ENCODE measurements at regions not wholly inside any gene's neighbourhood (a gene's known extent, or its start where the extent isn't known, plus 50 kb on each side); places are given as distances from the start of the nearest gene placed in this dataset.

DNA sequence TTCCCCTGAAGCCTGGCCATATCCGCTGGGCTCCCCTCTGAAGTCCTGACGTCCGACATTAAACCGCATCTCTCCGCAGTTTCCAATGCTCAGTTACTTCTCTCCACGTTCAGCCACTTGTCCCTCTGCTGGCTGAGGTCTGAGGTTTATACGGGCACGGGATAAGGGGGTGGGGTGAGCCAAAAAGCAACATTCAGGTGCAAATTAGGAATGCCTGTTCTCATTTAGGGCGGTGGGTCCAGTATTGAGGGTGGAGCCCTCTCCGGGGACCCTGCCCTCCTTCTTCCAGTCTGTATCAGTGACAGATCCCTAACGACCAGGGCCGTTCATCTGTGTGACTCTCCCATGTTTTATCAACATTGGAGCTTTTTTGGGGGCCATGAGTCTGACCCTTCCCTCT is 1454.4 kb downstream of the HACE1 start:
- TF ChIP-seq POLR2A (IDR thresholded peaks at IDR 0.05) = no peak
- TF ChIP-seq CTCF (IDR thresholded peaks at IDR 0.05) = no peak

All from testis (tissue), 2 donors.